NCI-H1092 (cell line): ENCODE measurements at regions not wholly inside any gene's neighbourhood (a gene's known extent, or its start where the extent isn't known, plus 50 kb on each side); places are given as distances from the start of the nearest gene placed in this dataset.
"Not testable (repeated sequence)": the region's sequence is repeated elsewhere in the genome, so short reads cannot be mapped to it uniquely, and the experiment has no call there.

ENCODE experiments used
- DNase-seq: peaks from one replicate; lab custom pipeline; 2025; lab: John Stamatoyannopoulos, UW

GRCh38 chr6:28658475-28659249 lies 133.0 kb downstream of the GPX5 start:
- no peak for DNase-seq

GRCh38 chr6:28659250-28659566 lies 133.5 kb downstream of the GPX5 start:
- no peak for DNase-seq

GRCh38 chr6:28661097-28661713 lies 135.5 kb downstream of the GPX5 start:
- DNase-seq = no peak

- no peak for DNase-seq
Observed at GRCh38 chr6:28664870-28665396, 139.3 kb downstream of the GPX5 start.

- DNase-seq = no peak
Observed at GRCh38 chr6:28673417-28673786, 147.7 kb downstream of the GPX5 start.

GRCh38 chr6:28673787-28674671 lies 148.3 kb downstream of the GPX5 start:
- peak; percentile 18 for DNase-seq

- no peak for DNase-seq
Observed at GRCh38 chr6:28675600-28675999, 149.9 kb downstream of the GPX5 start.

- no peak for DNase-seq
Observed at GRCh38 chr6:28682542-28682941, 156.9 kb downstream of the GPX5 start.

GRCh38 chr6:28682956-28683685 lies 157.4 kb downstream of the GPX5 start:
- DNase-seq = not testable (repeated sequence)

- no peak for DNase-seq
Observed at GRCh38 chr6:28683945-28684538, 158.4 kb downstream of the GPX5 start.

- not testable (repeated sequence) for DNase-seq
Observed at GRCh38 chr6:28685960-28686359, 160.3 kb downstream of the GPX5 start.

GRCh38 chr6:28686446-28687027 lies 160.9 kb downstream of the GPX5 start:
- DNase-seq = peak; percentile 26

GRCh38 chr6:28687309-28687981 lies 161.8 kb downstream of the GPX5 start:
- not testable (repeated sequence) for DNase-seq

GRCh38 chr6:28691991-28692390 lies 166.3 kb downstream of the GPX5 start:
- not testable (repeated sequence) for DNase-seq

GRCh38 chr6:28693033-28693750 lies 167.5 kb downstream of the GPX5 start:
- DNase-seq = no peak

GRCh38 chr6:28693751-28694443 lies 168.2 kb downstream of the GPX5 start:
- DNase-seq = no peak

GRCh38 chr6:28695715-28696114 lies 170.0 kb downstream of the GPX5 start:
- no peak for DNase-seq

- no peak for DNase-seq
Observed at GRCh38 chr6:28696167-28696566, 170.5 kb downstream of the GPX5 start.

GRCh38 chr6:28696682-28697081 lies 171.0 kb downstream of the GPX5 start:
- DNase-seq = no peak
